Neural cell (in vitro differentiated cells): ENCODE measurements at regions not wholly inside any gene's neighbourhood (a gene's known extent, or its start where the extent isn't known, plus 50 kb on each side); places are given as distances from the start of the nearest gene placed in this dataset.

ENCODE experiments used
- H2AFZ ChIP-seq: fragments of 200-600, 300-800 bp; sonication (generic), shearing (Covaris generic); 2 replicates; pipeline ENCODE4 v1.6.0; 2014; ENCODE audit warnings: low read depth, mild to moderate bottlenecking, antibody characterized with exemption, low read length, moderate library complexity
- H3F3A ChIP-seq: fragments of 200-600 bp; shearing (Covaris generic); 2 replicates; pipeline ENCODE4 v1.6.1; 2016; ENCODE audit warnings: mild to moderate bottlenecking, moderate library complexity, mixed read lengths, antibody characterized with exemption, low read length; ENCODE audit not compliant: insufficient read depth, poor library complexity, severe bottlenecking
- H3K27ac ChIP-seq: fragments of 200-600, 300-800 bp; sonication (generic), shearing (Covaris generic); 2 replicates; pipeline ENCODE4 v1.5.1; 2014; ENCODE audit warnings: mild to moderate bottlenecking, low read length, moderate library complexity
- H3K27me3 ChIP-seq: fragments of 300-800, 200-600 bp; sonication (generic), shearing (Covaris generic); 2 replicates; pipeline ENCODE4 v1.6.0; 2014; ENCODE audit warnings: mild to moderate bottlenecking, low read depth, low read length, moderate library complexity; ENCODE audit not compliant: insufficient read depth
- H3K36me3 ChIP-seq: fragments of 300-800, 200-600 bp; sonication (generic), shearing (Covaris generic); 2 replicates; pipeline ENCODE4 v1.5.1; 2014; ENCODE audit warnings: mild to moderate bottlenecking, antibody characterized with exemption, low read length, moderate library complexity; ENCODE audit not compliant: insufficient read depth
- H3K4me2 ChIP-seq: fragments of 300-800, 200-600 bp; sonication (generic), shearing (Covaris generic); 2 replicates; pipeline ENCODE4 v1.6.0; 2014; ENCODE audit warnings: mild to moderate bottlenecking, low read length
- H3K4me3 ChIP-seq: fragments of 300-800, 200-600 bp; sonication (generic), shearing (Covaris generic); 2 replicates; pipeline ENCODE4 v1.5.1; 2014; ENCODE audit warnings: mild to moderate bottlenecking, low read length, moderate library complexity
- H3K79me2 ChIP-seq: fragments of 200-600 bp; shearing (Covaris generic); replicated peaks from 2 replicates; pipeline ENCODE4 v1.6.0; 2014; ENCODE audit warnings: mild to moderate bottlenecking, low read length, moderate library complexity; ENCODE audit not compliant: insufficient read depth
- H3K9ac ChIP-seq: fragments of 300-800, 200-600 bp; sonication (generic), shearing (Covaris generic); 2 replicates; pipeline ENCODE4 v1.6.1; 2016; ENCODE audit warnings: mild to moderate bottlenecking, low read length, mixed read lengths
- H3K9me2 ChIP-seq: fragments of 200-600 bp; shearing (Covaris generic); 2 replicates; pipeline ENCODE4 v1.6.1; 2016; ENCODE audit warnings: mild to moderate bottlenecking, low read length, mixed read lengths; ENCODE audit not compliant: insufficient read depth
- H3K9me3 ChIP-seq: fragments of 200-600, 300-800 bp; sonication (generic), shearing (Covaris generic); 2 replicates; pipeline ENCODE4 v1.6.1; 2016; ENCODE audit warnings: mild to moderate bottlenecking, mixed run types, low read length, moderate library complexity, mixed read lengths
- H4K20me1 ChIP-seq: fragments of 200-600 bp; shearing (Covaris generic); 2 replicates; pipeline ENCODE4 v1.6.1; 2016; ENCODE audit warnings: mild to moderate bottlenecking, mixed run types; ENCODE audit not compliant: insufficient read depth
- CTCF ChIP-seq: fragments of 450-650 bp; IDR thresholded peaks from 2 replicates; pipeline ENCODE4 v1.5.1; 2014; ENCODE audit warnings: antibody characterized with exemption, mild to moderate bottlenecking, moderate library complexity; ENCODE audit not compliant: poor library complexity, severe bottlenecking
- EP300 ChIP-seq: fragments of 450-650 bp; conservative IDR thresholded peaks from 2 replicates; pipeline ENCODE4 v1.6.1; 2014; ENCODE audit warnings: antibody characterized with exemption, mild to moderate bottlenecking, moderate library complexity; ENCODE audit not compliant: poor library complexity, severe bottlenecking
- EZH2 ChIP-seq: fragments of 200-600, 300-800 bp; shearing (Covaris generic), sonication (generic); IDR thresholded peaks from 2 replicates; pipeline ENCODE4 v1.6.1; 2014; ENCODE audit warnings: antibody characterized with exemption, low read length, borderline replicate concordance, mild to moderate bottlenecking; ENCODE audit not compliant: insufficient read depth, poor library complexity, severe bottlenecking
- MXI1 ChIP-seq: fragments of 450-650 bp; conservative IDR thresholded peaks from 2 replicates; pipeline ENCODE4 v1.6.1; 2014; ENCODE audit warnings: antibody characterized with exemption, mild to moderate bottlenecking; ENCODE audit not compliant: poor library complexity, severe bottlenecking
- POLR2AphosphoS5 ChIP-seq: IDR thresholded peaks from 2 replicates; pipeline ENCODE4 v1.6.1; 2012
- SMC3 ChIP-seq: fragments of 450-650 bp; conservative IDR thresholded peaks from 2 replicates; pipeline ENCODE4 v1.6.1; 2014; ENCODE audit warnings: antibody characterized with exemption, mild to moderate bottlenecking, moderate library complexity; ENCODE audit not compliant: poor library complexity
- TAF1 ChIP-seq: IDR thresholded peaks from 2 replicates; pipeline ENCODE4 v1.6.1; 2012; ENCODE audit warnings: low read depth
- TF ChIP-seq, protein P1 (sequence below): IDR thresholded peaks from 2 replicates; pipeline ENCODE4 v1.6.1; 2012; ENCODE audit warnings: borderline replicate concordance

- H3K9me2 ChIP-seq: no peaks in the 10 kb centered on the region
- no peaks in the 10 kb centered on the region for H4K20me1 ChIP-seq
- H3K79me2 ChIP-seq: no peaks in the 10 kb centered on the region
- peaks cover 3% of the 10 kb centered on the region for H3F3A ChIP-seq
- no peak overlapping the region for H2AFZ ChIP-seq
- H3K27me3 ChIP-seq: no peaks in the 10 kb centered on the region
- no peak overlapping the region for H3K4me2 ChIP-seq
- H3K36me3 ChIP-seq: no peaks in the 10 kb centered on the region
- H3K9ac ChIP-seq: no peak overlapping the region
- H3K27ac ChIP-seq: no peak overlapping the region
- no peak for TF ChIP-seq EP300
- TF ChIP-seq POLR2AphosphoS5: no peak
- no peak for TF ChIP-seq SMC3
- no peak for TF ChIP-seq CTCF
- TF ChIP-seq EZH2: no peak
- no peak for TF ChIP-seq TAF1
- no peak for TF ChIP-seq MXI1
- TF ChIP-seq, protein P1, sequence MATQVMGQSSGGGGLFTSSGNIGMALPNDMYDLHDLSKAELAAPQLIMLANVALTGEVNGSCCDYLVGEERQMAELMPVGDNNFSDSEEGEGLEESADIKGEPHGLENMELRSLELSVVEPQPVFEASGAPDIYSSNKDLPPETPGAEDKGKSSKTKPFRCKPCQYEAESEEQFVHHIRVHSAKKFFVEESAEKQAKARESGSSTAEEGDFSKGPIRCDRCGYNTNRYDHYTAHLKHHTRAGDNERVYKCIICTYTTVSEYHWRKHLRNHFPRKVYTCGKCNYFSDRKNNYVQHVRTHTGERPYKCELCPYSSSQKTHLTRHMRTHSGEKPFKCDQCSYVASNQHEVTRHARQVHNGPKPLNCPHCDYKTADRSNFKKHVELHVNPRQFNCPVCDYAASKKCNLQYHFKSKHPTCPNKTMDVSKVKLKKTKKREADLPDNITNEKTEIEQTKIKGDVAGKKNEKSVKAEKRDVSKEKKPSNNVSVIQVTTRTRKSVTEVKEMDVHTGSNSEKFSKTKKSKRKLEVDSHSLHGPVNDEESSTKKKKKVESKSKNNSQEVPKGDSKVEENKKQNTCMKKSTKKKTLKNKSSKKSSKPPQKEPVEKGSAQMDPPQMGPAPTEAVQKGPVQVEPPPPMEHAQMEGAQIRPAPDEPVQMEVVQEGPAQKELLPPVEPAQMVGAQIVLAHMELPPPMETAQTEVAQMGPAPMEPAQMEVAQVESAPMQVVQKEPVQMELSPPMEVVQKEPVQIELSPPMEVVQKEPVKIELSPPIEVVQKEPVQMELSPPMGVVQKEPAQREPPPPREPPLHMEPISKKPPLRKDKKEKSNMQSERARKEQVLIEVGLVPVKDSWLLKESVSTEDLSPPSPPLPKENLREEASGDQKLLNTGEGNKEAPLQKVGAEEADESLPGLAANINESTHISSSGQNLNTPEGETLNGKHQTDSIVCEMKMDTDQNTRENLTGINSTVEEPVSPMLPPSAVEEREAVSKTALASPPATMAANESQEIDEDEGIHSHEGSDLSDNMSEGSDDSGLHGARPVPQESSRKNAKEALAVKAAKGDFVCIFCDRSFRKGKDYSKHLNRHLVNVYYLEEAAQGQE: no peak
- H3K4me3 ChIP-seq: no peak overlapping the region
- no peaks in the 10 kb centered on the region for H3K9me3 ChIP-seq
Observed at GRCh38 chr6:97459535-97459934, 176.5 kb upstream of the MMS22L start.

DNA sequence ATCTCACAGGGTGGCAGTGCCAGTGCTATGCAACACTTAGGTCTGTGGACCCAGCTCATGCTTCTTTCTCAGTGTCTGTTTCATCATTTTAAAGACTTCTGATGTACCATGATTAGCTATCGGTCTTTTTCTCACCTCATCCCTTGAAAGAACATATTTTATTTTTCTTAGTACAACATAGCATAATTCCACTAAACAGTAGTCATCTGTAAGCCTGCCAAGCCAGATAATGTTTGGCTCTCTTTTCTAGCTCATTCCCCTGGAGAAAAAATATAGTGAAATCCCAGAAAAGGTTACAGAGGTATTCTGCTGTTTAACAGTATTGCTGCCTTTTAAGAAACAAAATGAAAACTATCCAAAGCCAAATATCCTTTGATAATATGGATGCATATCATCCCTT, 177.0 kb upstream of the MMS22L start:
- TF ChIP-seq, protein P1: no peak
- no peak for TF ChIP-seq SMC3
- no peak for TF ChIP-seq POLR2AphosphoS5
- no peak for TF ChIP-seq EZH2
- TF ChIP-seq CTCF: no peak
- H3K9me3 ChIP-seq: no peaks in the 10 kb centered on the region
- no peak overlapping the region for H3K27ac ChIP-seq
- H3K27me3 ChIP-seq: no peaks in the 10 kb centered on the region
- H2AFZ ChIP-seq: no peak overlapping the region
- H3K4me2 ChIP-seq: no peak overlapping the region
- no peaks in the 10 kb centered on the region for H4K20me1 ChIP-seq
- no peak overlapping the region for H3K4me3 ChIP-seq
- H3K79me2 ChIP-seq: no peaks in the 10 kb centered on the region
- H3F3A ChIP-seq: peaks cover 3% of the 10 kb centered on the region
- no peaks in the 10 kb centered on the region for H3K36me3 ChIP-seq
- no peaks in the 10 kb centered on the region for H3K9me2 ChIP-seq
- H3K9ac ChIP-seq: no peak overlapping the region
